K562 (cell line): ENCODE measurements at regions not wholly inside any gene's neighbourhood (a gene's known extent, or its start where the extent isn't known, plus 50 kb on each side); places are given as distances from the start of the nearest gene placed in this dataset.
A peak's percentile ranks its signal among the peaks of the same experiment; 100 is the strongest.

Experiments used
- MECOM ChIP-seq: fragments of 250-450 bp; sonication (Bioruptor Pico); IDR thresholded peaks from 2 replicates; pipeline ENCODE4 v1.8.0; 2022; ENCODE audit warnings: inconsistent platforms
- POLR2G ChIP-seq: fragments of 200-400 bp; formaldehyde crosslinking; IDR thresholded peaks from 2 replicates; pipeline ENCODE4 v1.6.1; 2017; ENCODE audit warnings: low read depth, mild to moderate bottlenecking, antibody characterized with exemption, low read length, moderate library complexity
- PTTG1 ChIP-seq: fragments of 450-650 bp; IDR thresholded peaks from 2 replicates; pipeline ENCODE4 v1.6.1; 2016; ENCODE audit warnings: low read depth, mild to moderate bottlenecking, missing genetic modification characterization, missing compliant biosample characterization
- RBM25 ChIP-seq: fragments of 200-400 bp; formaldehyde crosslinking; IDR thresholded peaks from 2 replicates; pipeline ENCODE4 v1.6.1; 2018; ENCODE audit warnings: low read length, low read depth, moderate library complexity; ENCODE audit not compliant: severe bottlenecking
- SAFB2 ChIP-seq: fragments of 200-400 bp; formaldehyde crosslinking; IDR thresholded peaks from 2 replicates; pipeline ENCODE4 v1.6.1; 2018; ENCODE audit warnings: borderline replicate concordance, low read length, low read depth, moderate library complexity; ENCODE audit not compliant: severe bottlenecking
- SMARCB1 ChIP-seq: IDR thresholded peaks from 2 replicates; pipeline ENCODE4 v1.6.1; 2011; ENCODE audit warnings: improper control_type of control experiment, low read depth; ENCODE audit not compliant: insufficient read length
- STAT5B ChIP-seq: fragments of 250-450 bp; sonication (Bioruptor Pico); IDR thresholded peaks from 2 replicates; pipeline ENCODE4 v1.8.0; 2021; ENCODE audit warnings: mild to moderate bottlenecking, inconsistent platforms
- WHSC1 ChIP-seq: IDR thresholded peaks from one replicate; pipeline ENCODE4 v1.6.1; 2012; ENCODE audit warnings: low read length, control low read depth, inconsistent platforms
- ZKSCAN1 ChIP-seq: fragments of 150-350 bp; IDR thresholded peaks from 2 replicates; pipeline ENCODE4 v1.6.1; 2016; ENCODE audit warnings: low read depth, low read length
- ZNF57 ChIP-seq: fragments of 450-650 bp; formaldehyde crosslinking; IDR thresholded peaks from 2 replicates; pipeline ENCODE4 v1.4.0; 2020; ENCODE audit warnings: mild to moderate bottlenecking, moderate library complexity
- ZNF699 ChIP-seq: fragments of 250-450 bp; sonication (Bioruptor Pico); IDR thresholded peaks from 2 replicates; pipeline ENCODE4 v1.8.0; 2021; ENCODE audit warnings: mild to moderate bottlenecking, moderate library complexity; ENCODE audit not compliant: insufficient replicate concordance
- ZNF717 ChIP-seq: fragments of 250-450 bp; sonication (Bioruptor Pico); IDR thresholded peaks from 2 replicates; pipeline ENCODE4 v1.5.0; 2021
- TF ChIP-seq, protein P1 (sequence below), 2 experiments: fragments of 150-350 bp in 1 of 2; IDR thresholded peaks; 2 replicates each; pipeline ENCODE4 v1.6.1; 2012 to 2016; ENCODE audit warnings: low read depth in 2 of 2, low read length in 2 of 2, mild to moderate bottlenecking in 1 of 2, moderate library complexity in 1 of 2
- TF ChIP-seq, protein P2 (sequence below): sonication (generic); formaldehyde crosslinking; IDR thresholded peaks from 2 replicates; pipeline ENCODE4 v1.8.0; 2022; ENCODE audit warnings: mild to moderate bottlenecking, missing genetic modification reagents
- TF ChIP-seq, protein P3 (sequence below): IDR thresholded peaks from 2 replicates; pipeline ENCODE4 v1.6.1; 2011; ENCODE audit warnings: borderline replicate concordance, low read depth, mild to moderate bottlenecking, moderate library complexity, low read length; ENCODE audit not compliant: insufficient read depth, poor library complexity, severe bottlenecking
- TF ChIP-seq, protein P4 (sequence below): fragments of 450-650 bp; IDR thresholded peaks from 2 replicates; pipeline ENCODE4 v1.6.1; 2016; ENCODE audit warnings: mild to moderate bottlenecking
- TF ChIP-seq, protein P5 (sequence below): sonication (generic); formaldehyde crosslinking; IDR thresholded peaks from 2 replicates; pipeline ENCODE4 v1.8.1; 2023; ENCODE audit warnings: mild to moderate bottlenecking, missing genetic modification reagents, moderate library complexity

DNA sequence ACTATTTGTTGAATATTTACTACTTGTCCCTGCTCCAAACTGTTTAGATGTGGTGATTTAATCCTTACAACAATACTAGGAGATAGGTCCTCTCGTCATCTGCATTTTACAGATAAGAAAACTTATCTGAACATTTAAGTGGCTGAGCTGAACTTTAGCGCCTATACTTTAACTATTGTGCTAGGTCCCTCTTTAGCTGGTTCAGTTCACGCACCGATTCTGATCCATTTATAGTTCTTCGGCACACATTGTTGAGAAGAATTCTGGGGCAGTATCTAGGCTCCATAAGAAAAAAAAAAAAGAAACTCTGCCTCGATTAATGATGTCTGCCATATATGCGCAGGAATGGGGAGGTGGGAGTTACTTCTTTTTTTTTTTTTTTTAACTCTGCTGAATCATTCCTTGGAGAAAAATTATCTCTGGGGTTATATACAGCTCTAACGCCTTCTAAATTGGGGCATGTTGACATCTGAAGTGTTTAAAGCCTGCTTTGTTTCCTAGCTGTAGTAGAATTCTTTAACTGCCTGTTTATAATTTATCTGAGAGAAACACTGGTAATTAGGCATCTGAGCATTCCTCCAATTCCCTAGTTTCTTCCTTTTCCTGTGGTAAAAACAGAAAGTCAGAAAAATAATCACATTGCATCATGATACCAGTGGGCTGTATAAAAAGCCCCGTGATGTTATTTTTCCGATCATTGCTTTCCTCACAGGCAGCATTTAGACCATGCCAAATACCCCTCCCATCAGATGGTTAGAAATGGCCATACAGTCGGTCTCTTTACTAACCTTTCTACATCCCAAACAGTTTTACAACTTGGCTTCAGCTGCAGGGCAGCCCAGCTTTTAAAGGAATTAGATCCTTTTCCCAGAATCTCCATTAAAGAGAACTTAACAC is 98.5 kb upstream of the KDM7A start (continued):
- TF ChIP-seq SAFB2 (no peak), ZNF717 (no peak), RBM25 (no peak), SMARCB1 (no peak), POLR2G (no peak), ZKSCAN1 (no peak), STAT5B (CRISPR knock-in tag) (no peak), WHSC1 (no peak), ZNF57 (no peak), PTTG1 (tag) (no peak), MECOM (0 out of 2 replicates have a peak, but pooled peaks have one; percentile 30), ZNF699 (CRISPR knock-in tag) (no peak)
- TF ChIP-seq, protein P1, sequence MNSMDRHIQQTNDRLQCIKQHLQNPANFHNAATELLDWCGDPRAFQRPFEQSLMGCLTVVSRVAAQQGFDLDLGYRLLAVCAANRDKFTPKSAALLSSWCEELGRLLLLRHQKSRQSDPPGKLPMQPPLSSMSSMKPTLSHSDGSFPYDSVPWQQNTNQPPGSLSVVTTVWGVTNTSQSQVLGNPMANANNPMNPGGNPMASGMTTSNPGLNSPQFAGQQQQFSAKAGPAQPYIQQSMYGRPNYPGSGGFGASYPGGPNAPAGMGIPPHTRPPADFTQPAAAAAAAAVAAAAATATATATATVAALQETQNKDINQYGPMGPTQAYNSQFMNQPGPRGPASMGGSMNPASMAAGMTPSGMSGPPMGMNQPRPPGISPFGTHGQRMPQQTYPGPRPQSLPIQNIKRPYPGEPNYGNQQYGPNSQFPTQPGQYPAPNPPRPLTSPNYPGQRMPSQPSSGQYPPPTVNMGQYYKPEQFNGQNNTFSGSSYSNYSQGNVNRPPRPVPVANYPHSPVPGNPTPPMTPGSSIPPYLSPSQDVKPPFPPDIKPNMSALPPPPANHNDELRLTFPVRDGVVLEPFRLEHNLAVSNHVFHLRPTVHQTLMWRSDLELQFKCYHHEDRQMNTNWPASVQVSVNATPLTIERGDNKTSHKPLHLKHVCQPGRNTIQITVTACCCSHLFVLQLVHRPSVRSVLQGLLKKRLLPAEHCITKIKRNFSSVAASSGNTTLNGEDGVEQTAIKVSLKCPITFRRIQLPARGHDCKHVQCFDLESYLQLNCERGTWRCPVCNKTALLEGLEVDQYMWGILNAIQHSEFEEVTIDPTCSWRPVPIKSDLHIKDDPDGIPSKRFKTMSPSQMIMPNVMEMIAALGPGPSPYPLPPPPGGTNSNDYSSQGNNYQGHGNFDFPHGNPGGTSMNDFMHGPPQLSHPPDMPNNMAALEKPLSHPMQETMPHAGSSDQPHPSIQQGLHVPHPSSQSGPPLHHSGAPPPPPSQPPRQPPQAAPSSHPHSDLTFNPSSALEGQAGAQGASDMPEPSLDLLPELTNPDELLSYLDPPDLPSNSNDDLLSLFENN (IDR thresholded peaks at IDR 0.05; ENCODE audit: low read depth in 2 of 2, low read length in 2 of 2), result peak; percentile 51 to 79; a peak in 3 of 4 replicates
- TF ChIP-seq, protein P2, sequence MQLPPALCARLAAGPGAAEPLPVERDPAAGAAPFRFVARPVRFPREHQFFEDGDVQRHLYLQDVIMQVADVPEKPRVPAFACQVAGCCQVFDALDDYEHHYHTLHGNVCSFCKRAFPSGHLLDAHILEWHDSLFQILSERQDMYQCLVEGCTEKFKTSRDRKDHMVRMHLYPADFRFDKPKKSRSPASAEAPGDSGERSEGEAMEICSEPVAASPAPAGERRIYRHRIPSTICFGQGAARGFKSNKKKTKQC (CRISPR knock-in tag), result no peak
- TF ChIP-seq, protein P3, sequence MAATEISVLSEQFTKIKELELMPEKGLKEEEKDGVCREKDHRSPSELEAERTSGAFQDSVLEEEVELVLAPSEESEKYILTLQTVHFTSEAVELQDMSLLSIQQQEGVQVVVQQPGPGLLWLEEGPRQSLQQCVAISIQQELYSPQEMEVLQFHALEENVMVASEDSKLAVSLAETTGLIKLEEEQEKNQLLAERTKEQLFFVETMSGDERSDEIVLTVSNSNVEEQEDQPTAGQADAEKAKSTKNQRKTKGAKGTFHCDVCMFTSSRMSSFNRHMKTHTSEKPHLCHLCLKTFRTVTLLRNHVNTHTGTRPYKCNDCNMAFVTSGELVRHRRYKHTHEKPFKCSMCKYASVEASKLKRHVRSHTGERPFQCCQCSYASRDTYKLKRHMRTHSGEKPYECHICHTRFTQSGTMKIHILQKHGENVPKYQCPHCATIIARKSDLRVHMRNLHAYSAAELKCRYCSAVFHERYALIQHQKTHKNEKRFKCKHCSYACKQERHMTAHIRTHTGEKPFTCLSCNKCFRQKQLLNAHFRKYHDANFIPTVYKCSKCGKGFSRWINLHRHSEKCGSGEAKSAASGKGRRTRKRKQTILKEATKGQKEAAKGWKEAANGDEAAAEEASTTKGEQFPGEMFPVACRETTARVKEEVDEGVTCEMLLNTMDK, result no peak
- TF ChIP-seq, protein P4, sequence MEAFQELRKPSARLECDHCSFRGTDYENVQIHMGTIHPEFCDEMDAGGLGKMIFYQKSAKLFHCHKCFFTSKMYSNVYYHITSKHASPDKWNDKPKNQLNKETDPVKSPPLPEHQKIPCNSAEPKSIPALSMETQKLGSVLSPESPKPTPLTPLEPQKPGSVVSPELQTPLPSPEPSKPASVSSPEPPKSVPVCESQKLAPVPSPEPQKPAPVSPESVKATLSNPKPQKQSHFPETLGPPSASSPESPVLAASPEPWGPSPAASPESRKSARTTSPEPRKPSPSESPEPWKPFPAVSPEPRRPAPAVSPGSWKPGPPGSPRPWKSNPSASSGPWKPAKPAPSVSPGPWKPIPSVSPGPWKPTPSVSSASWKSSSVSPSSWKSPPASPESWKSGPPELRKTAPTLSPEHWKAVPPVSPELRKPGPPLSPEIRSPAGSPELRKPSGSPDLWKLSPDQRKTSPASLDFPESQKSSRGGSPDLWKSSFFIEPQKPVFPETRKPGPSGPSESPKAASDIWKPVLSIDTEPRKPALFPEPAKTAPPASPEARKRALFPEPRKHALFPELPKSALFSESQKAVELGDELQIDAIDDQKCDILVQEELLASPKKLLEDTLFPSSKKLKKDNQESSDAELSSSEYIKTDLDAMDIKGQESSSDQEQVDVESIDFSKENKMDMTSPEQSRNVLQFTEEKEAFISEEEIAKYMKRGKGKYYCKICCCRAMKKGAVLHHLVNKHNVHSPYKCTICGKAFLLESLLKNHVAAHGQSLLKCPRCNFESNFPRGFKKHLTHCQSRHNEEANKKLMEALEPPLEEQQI, result no peak
- TF ChIP-seq, protein P5, sequence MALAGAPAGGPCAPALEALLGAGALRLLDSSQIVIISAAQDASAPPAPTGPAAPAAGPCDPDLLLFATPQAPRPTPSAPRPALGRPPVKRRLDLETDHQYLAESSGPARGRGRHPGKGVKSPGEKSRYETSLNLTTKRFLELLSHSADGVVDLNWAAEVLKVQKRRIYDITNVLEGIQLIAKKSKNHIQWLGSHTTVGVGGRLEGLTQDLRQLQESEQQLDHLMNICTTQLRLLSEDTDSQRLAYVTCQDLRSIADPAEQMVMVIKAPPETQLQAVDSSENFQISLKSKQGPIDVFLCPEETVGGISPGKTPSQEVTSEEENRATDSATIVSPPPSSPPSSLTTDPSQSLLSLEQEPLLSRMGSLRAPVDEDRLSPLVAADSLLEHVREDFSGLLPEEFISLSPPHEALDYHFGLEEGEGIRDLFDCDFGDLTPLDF (CRISPR knock-in tag), result no peak
